HL-60 (cell line): ENCODE measurements at regions not wholly inside any gene's neighbourhood (a gene's known extent, or its start where the extent isn't known, plus 50 kb on each side); places are given as distances from the start of the nearest gene placed in this dataset.
"Not testable (repeated sequence)": the region's sequence is repeated elsewhere in the genome, so short reads cannot be mapped to it uniquely, and the experiment has no call there.

Experiments
- CTCF ChIP-seq: IDR thresholded peaks from one replicate; pipeline ENCODE4 v1.5.1; 2011; ENCODE audit warnings: low read length, control low read depth, inconsistent platforms; ENCODE audit not compliant: insufficient read depth
- GABPA ChIP-seq: IDR thresholded peaks from 2 replicates; pipeline ENCODE4 v1.6.1; 2012; ENCODE audit warnings: low read depth
- POLR2AphosphoS5 ChIP-seq: IDR thresholded peaks from 2 replicates; pipeline ENCODE4 v1.6.1; 2012; ENCODE audit warnings: low read depth
- REST ChIP-seq: IDR thresholded peaks from 2 replicates; pipeline ENCODE4 v1.6.1; 2012; ENCODE audit warnings: low read depth; ENCODE audit not compliant: insufficient replicate concordance
- SPI1 ChIP-seq: IDR thresholded peaks from 2 replicates; pipeline ENCODE4 v1.6.1; 2012; ENCODE audit warnings: low read depth, mild to moderate bottlenecking, borderline replicate concordance

- TF ChIP-seq SPI1: peak; percentile 93
- TF ChIP-seq CTCF, REST, POLR2AphosphoS5, GABPA: not testable (repeated sequence)
These were observed 561.4 kb downstream of the PRIM2 start for GRCh38 chr6:57878792-57879191.
